ENCODE measurements at regions not wholly inside any gene's neighbourhood (a gene's known extent, or its start where the extent isn't known, plus 50 kb on each side); places are given as distances from the start of the nearest gene placed in this dataset.

GRCh38 chr1:61519631-61520030, 205.3 kb downstream of the TM2D1 start:
- Histone ChIP-seq H3K27ac (no peak overlapping the region), H3K4me3 (no peak overlapping the region), H3K27me3 (no peaks in the 10 kb centered on the region), H3K9me3 (no peaks in the 10 kb centered on the region), H3K4me1 (no peaks in the 10 kb centered on the region), H3K36me3 (no peaks in the 10 kb centered on the region)
- DNase-seq, result no peak
- no peak for TF ChIP-seq POLR2A (IDR thresholded peaks at IDR 0.05)
- no peak for TF ChIP-seq POLR2AphosphoS5 (IDR thresholded peaks at IDR 0.05)
- no peak for TF ChIP-seq CTCF (IDR thresholded peaks at IDR 0.05)
- TF ChIP-seq EP300 (IDR thresholded peaks at IDR 0.05), result no peak
- WGBS, 2 donors, result 81 to 87% methylated on average over 2 of the region's 2 CpGs
- intact Hi-C loops (cut with DNase I), result no loop called here

GRCh38 chr1:61518670-61519400, 206.1 kb downstream of the TM2D1 start:
- intact Hi-C loops (cut with DNase I), result no loop called here
- TF ChIP-seq EP300 (IDR thresholded peaks at IDR 0.05) (no peak), CTCF (IDR thresholded peaks at IDR 0.05) (no peak), POLR2A (IDR thresholded peaks at IDR 0.05) (no peak), POLR2AphosphoS5 (IDR thresholded peaks at IDR 0.05) (no peak)
- 88 to 95% methylated on average over 1 of the region's 1 CpG for WGBS, 2 donors

GRCh38 chr1:61517345-61517744, 207.6 kb downstream of the TM2D1 start:
- H3K4me1 ChIP-seq, result no peaks in the 10 kb centered on the region
- H3K9me3 ChIP-seq, result no peaks in the 10 kb centered on the region
- WGBS, 2 donors, result 96 to 97% methylated on average over 4 of the region's 4 CpGs
- H3K36me3 ChIP-seq, result no peaks in the 10 kb centered on the region
- intact Hi-C loops (cut with DNase I), result no loop called here
- no peak for TF ChIP-seq CTCF (IDR thresholded peaks at IDR 0.05)
- TF ChIP-seq POLR2AphosphoS5 (IDR thresholded peaks at IDR 0.05), result no peak
- no peak for TF ChIP-seq POLR2A (IDR thresholded peaks at IDR 0.05)
- no peak for TF ChIP-seq EP300 (IDR thresholded peaks at IDR 0.05)
- H3K27ac ChIP-seq, result no peak overlapping the region
- H3K27me3 ChIP-seq, result no peaks in the 10 kb centered on the region
- DNase-seq, result no peak
- H3K4me3 ChIP-seq, result no peak overlapping the region

More at GRCh38 chr1:61518670-61519400, 206.1 kb downstream of the TM2D1 start:
- Histone ChIP-seq H3K36me3 (no peaks in the 10 kb centered on the region), H3K27ac (no peak overlapping the region), H3K4me1 (no peaks in the 10 kb centered on the region), H3K27me3 (no peaks in the 10 kb centered on the region), H3K9me3 (no peaks in the 10 kb centered on the region), H3K4me3 (no peak overlapping the region)
- DNase-seq, result no peak

GRCh38 chr1:61515096-61515495, 209.8 kb downstream of the TM2D1 start:
- H3K9me3 ChIP-seq, result no peaks in the 10 kb centered on the region
- no peaks in the 10 kb centered on the region for H3K36me3 ChIP-seq
- TF ChIP-seq EP300 (IDR thresholded peaks at IDR 0.05), result no peak
- no peak for TF ChIP-seq POLR2AphosphoS5 (IDR thresholded peaks at IDR 0.05)
- TF ChIP-seq POLR2A (IDR thresholded peaks at IDR 0.05), result no peak
- TF ChIP-seq CTCF (IDR thresholded peaks at IDR 0.05), result no peak
- H3K4me1 ChIP-seq, result no peaks in the 10 kb centered on the region
- no peak overlapping the region for H3K27ac ChIP-seq
- intact Hi-C loops (cut with DNase I), result no loop called here
- no peak for DNase-seq
- 89 to 94% methylated on average over 2 of the region's 2 CpGs for WGBS, 2 donors
- no peaks in the 10 kb centered on the region for H3K27me3 ChIP-seq
- H3K4me3 ChIP-seq, result no peak overlapping the region

Measured in sigmoid colon (tissue), 6 donors.